Activated CD4-positive, alpha-beta T cell treated with anti-CD3 and anti-CD28 coated beads, Interleukin-2, amount 10 ng/mL, durations not matched to agents 7 days and 5 days (primary cell): ENCODE measurements at regions not wholly inside any gene's neighbourhood (a gene's known extent, or its start where the extent isn't known, plus 50 kb on each side); places are given as distances from the start of the nearest gene placed in this dataset.

Experiments
- CTCF ChIA-PET: fragments of 350-600 bp; sonication (Branson Sonifier 250); formaldehyde crosslinking; loops from one replicate; lab custom pipeline; 2021; ENCODE audit warnings: antibody characterized with exemption; lab: Charles Lee
- POLR2A ChIA-PET: fragments of 350-600 bp; sonication (Branson Sonifier 250); formaldehyde crosslinking; loops from one replicate; lab custom pipeline; 2021; ENCODE audit warnings: antibody characterized with exemption; lab: Charles Lee
- DNase-seq: peaks from one replicate; pipeline ENCODE4 v3.0.0-alpha.2; 2020
- H3K27ac Mint-ChIP-seq: one replicate; pipeline ENCODE4 v1.8.0; 2021; ENCODE audit warnings: mild to moderate bottlenecking, moderate library complexity, mixed read lengths
- H3K27me3 Mint-ChIP-seq: one replicate; pipeline ENCODE4 v1.8.0; 2021; ENCODE audit warnings: mixed read lengths
- H3K36me3 Mint-ChIP-seq: one replicate; pipeline ENCODE4 v1.8.0; 2021; ENCODE audit warnings: low read depth, mixed read lengths
- H3K4me1 Mint-ChIP-seq: one replicate; pipeline ENCODE4 v1.8.0; 2021; ENCODE audit warnings: mixed read lengths
- H3K4me3 Mint-ChIP-seq: one replicate; pipeline ENCODE4 v1.8.0; 2021; ENCODE audit warnings: mild to moderate bottlenecking, moderate library complexity, mixed read lengths
- H3K9me3 Mint-ChIP-seq: one replicate; pipeline ENCODE4 v1.8.0; 2021; ENCODE audit warnings: mixed read lengths

GRCh38 chr22:27193636-27194035 is 536.2 kb downstream of the MIAT start:
- ChIA-PET CTCF (no interaction called here), POLR2A (no interaction called here)
- H3K4me1 Mint-ChIP-seq, result no peaks in the 10 kb centered on the region
- H3K4me3 Mint-ChIP-seq, result no peak overlapping the region
- no peaks in the 10 kb centered on the region for H3K27me3 Mint-ChIP-seq
- H3K36me3 Mint-ChIP-seq, result no peaks in the 10 kb centered on the region
- H3K27ac Mint-ChIP-seq, result no peak overlapping the region
- no peak for DNase-seq
- peaks cover 11% of the 10 kb centered on the region for H3K9me3 Mint-ChIP-seq

GRCh38 chr22:27194096-27194748 is 536.8 kb downstream of the MIAT start:
- Mint-ChIP-seq H3K9me3 (peaks cover 11% of the 10 kb centered on the region), H3K27ac (no peak overlapping the region), H3K4me3 (no peak overlapping the region), H3K27me3 (no peaks in the 10 kb centered on the region), H3K36me3 (no peaks in the 10 kb centered on the region), H3K4me1 (no peaks in the 10 kb centered on the region)
- no peak for DNase-seq
- ChIA-PET CTCF (no interaction called here), POLR2A (no interaction called here)

- no peaks in the 10 kb centered on the region for H3K27me3 Mint-ChIP-seq
- peaks cover 11% of the 10 kb centered on the region for H3K9me3 Mint-ChIP-seq
- POLR2A ChIA-PET, result no interaction called here
- no peaks in the 10 kb centered on the region for H3K4me1 Mint-ChIP-seq
- CTCF ChIA-PET, result no interaction called here
- H3K4me3 Mint-ChIP-seq, result no peak overlapping the region
- H3K36me3 Mint-ChIP-seq, result no peaks in the 10 kb centered on the region
- no peak overlapping the region for H3K27ac Mint-ChIP-seq
- no peak for DNase-seq
Observed at GRCh38 chr22:27195094-27195493, 537.7 kb downstream of the MIAT start.

- Mint-ChIP-seq H3K27ac (no peak overlapping the region), H3K4me3 (no peak overlapping the region), H3K9me3 (peaks cover 11% of the 10 kb centered on the region), H3K27me3 (no peaks in the 10 kb centered on the region), H3K4me1 (no peaks in the 10 kb centered on the region), H3K36me3 (no peaks in the 10 kb centered on the region)
- ChIA-PET CTCF (no interaction called here), POLR2A (no interaction called here)
- no peak for DNase-seq
Observed at GRCh38 chr22:27195494-27195893, 538.1 kb downstream of the MIAT start.

- Mint-ChIP-seq H3K4me1 (no peaks in the 10 kb centered on the region), H3K27me3 (no peaks in the 10 kb centered on the region), H3K9me3 (peaks cover 8% of the 10 kb centered on the region), H3K36me3 (no peaks in the 10 kb centered on the region), H3K4me3 (no peak overlapping the region), H3K27ac (no peak overlapping the region)
- DNase-seq, result no peak
- ChIA-PET CTCF (interaction anchor here (0.6 kb wide), 1 partner anchor 294 kb away, joined by 3 read pairs; no protein-coding TSS in a partner anchor), POLR2A (no interaction called here)
Observed at GRCh38 chr22:27196606-27197005, 539.2 kb downstream of the MIAT start.

GRCh38 chr22:27197052-27197451 is 539.7 kb downstream of the MIAT start:
- ChIA-PET POLR2A (no interaction called here), CTCF (no interaction called here)

GRCh38 chr22:27197618-27198017 is 540.2 kb downstream of the MIAT start:
- DNase-seq, result no peak
- Mint-ChIP-seq H3K9me3 (peaks cover 2% of the 10 kb centered on the region), H3K4me1 (no peaks in the 10 kb centered on the region), H3K27me3 (no peaks in the 10 kb centered on the region), H3K27ac (no peak overlapping the region), H3K4me3 (no peak overlapping the region), H3K36me3 (no peaks in the 10 kb centered on the region)
- CTCF ChIA-PET, result no interaction called here
- POLR2A ChIA-PET, result no interaction called here

More at GRCh38 chr22:27197052-27197451, 539.7 kb downstream of the MIAT start:
- DNase-seq, result no peak
- no peak overlapping the region for H3K27ac Mint-ChIP-seq
- no peaks in the 10 kb centered on the region for H3K36me3 Mint-ChIP-seq
- H3K27me3 Mint-ChIP-seq, result no peaks in the 10 kb centered on the region
- peaks cover 5% of the 10 kb centered on the region for H3K9me3 Mint-ChIP-seq
- no peaks in the 10 kb centered on the region for H3K4me1 Mint-ChIP-seq
- H3K4me3 Mint-ChIP-seq, result no peak overlapping the region

GRCh38 chr22:27198518-27199035 is 541.2 kb downstream of the MIAT start:
- ChIA-PET POLR2A (no interaction called here), CTCF (no interaction called here)
- Mint-ChIP-seq H3K27me3 (no peaks in the 10 kb centered on the region), H3K4me1 (no peaks in the 10 kb centered on the region), H3K4me3 (no peak overlapping the region), H3K36me3 (no peaks in the 10 kb centered on the region), H3K9me3 (peaks cover 2% of the 10 kb centered on the region), H3K27ac (no peak overlapping the region)
- DNase-seq, result no peak

GRCh38 chr22:27199354-27199753 is 542.0 kb downstream of the MIAT start:
- no peak overlapping the region for H3K4me3 Mint-ChIP-seq
- ChIA-PET POLR2A (no interaction called here), CTCF (no interaction called here)
- peaks cover 2% of the 10 kb centered on the region for H3K9me3 Mint-ChIP-seq
- H3K27me3 Mint-ChIP-seq, result no peaks in the 10 kb centered on the region
- H3K27ac Mint-ChIP-seq, result no peak overlapping the region
- no peaks in the 10 kb centered on the region for H3K36me3 Mint-ChIP-seq
- H3K4me1 Mint-ChIP-seq, result no peaks in the 10 kb centered on the region
- no peak for DNase-seq

GRCh38 chr22:27201276-27201675 is 543.9 kb downstream of the MIAT start:
- ChIA-PET CTCF (no interaction called here), POLR2A (no interaction called here)
- Mint-ChIP-seq H3K4me1 (no peaks in the 10 kb centered on the region), H3K9me3 (peaks cover 2% of the 10 kb centered on the region), H3K27me3 (no peaks in the 10 kb centered on the region), H3K4me3 (no peak overlapping the region), H3K27ac (no peak overlapping the region), H3K36me3 (no peaks in the 10 kb centered on the region)
- DNase-seq, result no peak

- no peak for DNase-seq
- no peaks in the 10 kb centered on the region for H3K36me3 Mint-ChIP-seq
- no peak overlapping the region for H3K4me3 Mint-ChIP-seq
- ChIA-PET POLR2A (no interaction called here), CTCF (no interaction called here)
- H3K27ac Mint-ChIP-seq, result no peak overlapping the region
- no peaks in the 10 kb centered on the region for H3K27me3 Mint-ChIP-seq
- H3K4me1 Mint-ChIP-seq, result no peaks in the 10 kb centered on the region
- H3K9me3 Mint-ChIP-seq, result peaks cover 2% of the 10 kb centered on the region
Observed at GRCh38 chr22:27201741-27202140, 544.4 kb downstream of the MIAT start.

GRCh38 chr22:27203276-27203660 is 545.9 kb downstream of the MIAT start:
- H3K27me3 Mint-ChIP-seq, result no peaks in the 10 kb centered on the region

GRCh38 chr22:27204280-27204679 is 546.9 kb downstream of the MIAT start:
- CTCF ChIA-PET, result no interaction called here
- POLR2A ChIA-PET, result no interaction called here

More at GRCh38 chr22:27203276-27203660, 545.9 kb downstream of the MIAT start:
- ChIA-PET POLR2A (no interaction called here), CTCF (no interaction called here)
- no peaks in the 10 kb centered on the region for H3K4me1 Mint-ChIP-seq
- DNase-seq, result no peak
- no peak overlapping the region for H3K4me3 Mint-ChIP-seq
- H3K9me3 Mint-ChIP-seq, result no peaks in the 10 kb centered on the region
- H3K27ac Mint-ChIP-seq, result no peak overlapping the region
- no peaks in the 10 kb centered on the region for H3K36me3 Mint-ChIP-seq

GRCh38 chr22:27204817-27205216 is 547.4 kb downstream of the MIAT start:
- ChIA-PET CTCF (no interaction called here), POLR2A (no interaction called here)
- H3K9me3 Mint-ChIP-seq, result no peaks in the 10 kb centered on the region
- no peaks in the 10 kb centered on the region for H3K4me1 Mint-ChIP-seq
- no peak for DNase-seq
- H3K36me3 Mint-ChIP-seq, result no peaks in the 10 kb centered on the region
- H3K4me3 Mint-ChIP-seq, result no peak overlapping the region
- H3K27me3 Mint-ChIP-seq, result no peaks in the 10 kb centered on the region
- no peak overlapping the region for H3K27ac Mint-ChIP-seq

More at GRCh38 chr22:27204280-27204679, 546.9 kb downstream of the MIAT start:
- H3K9me3 Mint-ChIP-seq, result no peaks in the 10 kb centered on the region
- no peak overlapping the region for H3K27ac Mint-ChIP-seq
- no peaks in the 10 kb centered on the region for H3K4me1 Mint-ChIP-seq
- no peaks in the 10 kb centered on the region for H3K36me3 Mint-ChIP-seq
- no peaks in the 10 kb centered on the region for H3K27me3 Mint-ChIP-seq
- no peak overlapping the region for H3K4me3 Mint-ChIP-seq
- DNase-seq, result no peak
